Heart left ventricle (tissue), 13 donors: ENCODE measurements at regions not wholly inside any gene's neighbourhood (a gene's known extent, or its start where the extent isn't known, plus 50 kb on each side); places are given as distances from the start of the nearest gene placed in this dataset.

Experiments used
- POLR2A ChIP-seq, 2 donors: fragments of 450-650 bp; IDR thresholded peaks; one replicate each; pipeline ENCODE4 v1.6.1; 2017; ENCODE audit warnings: antibody characterized with exemption in 2 of 2, mild to moderate bottlenecking in 2 of 2, moderate library complexity in 2 of 2
- TF ChIP-seq, protein P1 (sequence below), 12 donors: fragments of 200-600 bp; sonication (generic) in 4 of 12; IDR thresholded peaks; one replicate each; pipeline versions ENCODE4 v1.5.0 to v1.8.0; 2018 to 2022; ENCODE audit warnings: antibody characterized with exemption in 12 of 12, mild to moderate bottlenecking in 5 of 12
- donor health status: ischemic (EF 13 %, LVEDD 7.1; RV severe dilation, severe dysfunction).
- donor health status: DM: no; HTN: yes; CAD: no.
- donor health status: DM: no; HTN: no; CAD: no.
- donor health status: ischemic (EF 25% LVEDD 6.9; RV normal size, moderate dysfunction).
- donor health status: ischemic (EF 25% LVEDD 5.7; RV mildly dilated, moderate dysfunction).
- donor health status: ischemic (EF 35%, LVEDD 5.7; RV mildly dilated, moderate dysfunction).
- donor health status: nonischemic (EF 11% LVEDD 7.7; RV severe dilation, severe dysfunction).
- donor health status: DM: yes; HTN: yes; CAD: no.
- donor health status: PGD.
- donor health status: ischemic (EF 29% LVEDD 5.4; RV normal size, mild dysfunction).
- donor health status: nonischemic (EF 23%, LVEDD 6.1; RV moderate dilation, normal function).

DNA sequence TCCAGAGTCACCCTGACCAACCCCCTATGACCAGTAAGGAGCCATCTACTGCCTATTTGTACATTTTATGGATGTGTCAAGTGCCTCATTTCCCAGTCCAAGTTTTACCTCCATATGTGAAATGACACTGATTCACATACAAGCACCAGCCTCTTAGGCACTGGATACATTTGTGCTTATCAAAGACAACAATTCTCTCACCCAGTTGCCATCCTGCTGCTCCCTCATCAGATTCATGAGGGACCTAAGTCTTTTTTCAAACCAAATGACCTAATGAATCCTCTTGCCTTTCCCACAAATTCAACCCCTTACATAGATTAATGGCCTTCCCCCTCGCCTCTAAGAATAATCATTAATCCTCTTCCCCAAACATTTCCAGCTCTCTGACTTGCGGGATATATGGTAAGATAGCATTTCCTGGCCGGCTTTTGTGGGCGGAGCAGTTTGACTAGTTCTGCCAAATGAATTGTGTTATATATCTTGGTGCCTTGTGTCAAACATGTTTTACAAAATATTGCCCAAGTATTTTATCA is 233.9 kb downstream of the ARAP2 start:
- no peak for TF ChIP-seq POLR2A (IDR thresholded peaks at IDR 0.05)
- TF ChIP-seq, protein P1, sequence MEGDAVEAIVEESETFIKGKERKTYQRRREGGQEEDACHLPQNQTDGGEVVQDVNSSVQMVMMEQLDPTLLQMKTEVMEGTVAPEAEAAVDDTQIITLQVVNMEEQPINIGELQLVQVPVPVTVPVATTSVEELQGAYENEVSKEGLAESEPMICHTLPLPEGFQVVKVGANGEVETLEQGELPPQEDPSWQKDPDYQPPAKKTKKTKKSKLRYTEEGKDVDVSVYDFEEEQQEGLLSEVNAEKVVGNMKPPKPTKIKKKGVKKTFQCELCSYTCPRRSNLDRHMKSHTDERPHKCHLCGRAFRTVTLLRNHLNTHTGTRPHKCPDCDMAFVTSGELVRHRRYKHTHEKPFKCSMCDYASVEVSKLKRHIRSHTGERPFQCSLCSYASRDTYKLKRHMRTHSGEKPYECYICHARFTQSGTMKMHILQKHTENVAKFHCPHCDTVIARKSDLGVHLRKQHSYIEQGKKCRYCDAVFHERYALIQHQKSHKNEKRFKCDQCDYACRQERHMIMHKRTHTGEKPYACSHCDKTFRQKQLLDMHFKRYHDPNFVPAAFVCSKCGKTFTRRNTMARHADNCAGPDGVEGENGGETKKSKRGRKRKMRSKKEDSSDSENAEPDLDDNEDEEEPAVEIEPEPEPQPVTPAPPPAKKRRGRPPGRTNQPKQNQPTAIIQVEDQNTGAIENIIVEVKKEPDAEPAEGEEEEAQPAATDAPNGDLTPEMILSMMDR (IDR thresholded peaks at IDR 0.05) = no peak
